IMR-90 (cell line): ENCODE measurements at regions not wholly inside any gene's neighbourhood (a gene's known extent, or its start where the extent isn't known, plus 50 kb on each side); places are given as distances from the start of the nearest gene placed in this dataset.
A peak's percentile ranks its signal among the peaks of the same experiment; 100 is the strongest.

Experiments used
- ATAC-seq: fragments of 200-7000 bp; cut with Tn5 transposase; 2 replicates; pipeline ENCODE4 v1.9.1; 2020; ENCODE audit warnings: low read depth, mild to moderate bottlenecking, moderate library complexity
- BruUV-seq: library from RNA; stranded (reverse); fragments of 400-500 nt; replicated peaks from 2 replicates; lab custom pipeline; 2021; lab: Mats Ljungman, UMichigan
- CTCF ChIA-PET: fragments of 300-600 bp; formaldehyde crosslinking; extraction: SDS; loops from one replicate; lab custom pipeline; 2021; ENCODE audit warnings: antibody characterized with exemption; lab: Yijun Ruan, JAX
- POLR2A ChIA-PET: fragments of 300-600 bp; sonication (Branson Sonifier 250); formaldehyde crosslinking; loops from one replicate; lab custom pipeline; 2022; ENCODE audit warnings: antibody characterized with exemption; ENCODE audit not compliant: unreplicated experiment; lab: Charles Lee
- DNase-seq: peaks from one replicate; pipeline ENCODE4 v3.0.0; 2013
- H2AFZ ChIP-seq: replicated peaks from 2 replicates; pipeline ENCODE3; 2013; ENCODE audit warnings: low read length, mild to moderate bottlenecking; ENCODE audit not compliant: poor library complexity
- H2AK5ac ChIP-seq: 2 replicates; pipeline ENCODE4 v1.6.1; 2013; ENCODE audit warnings: low read depth, low read length, inconsistent platforms
- H2AK9ac ChIP-seq: replicated peaks from 2 replicates; pipeline ENCODE3; 2013; ENCODE audit warnings: mild to moderate bottlenecking, low read depth, low read length, moderate library complexity; ENCODE audit not compliant: poor library complexity
- H2BK120ac ChIP-seq: 2 replicates; pipeline ENCODE4 v1.6.1; 2013; ENCODE audit warnings: low read depth, low read length, inconsistent platforms
- H2BK15ac ChIP-seq: 3 replicates; pipeline ENCODE4 v1.6.1; 2013; ENCODE audit warnings: low read depth, low read length, inconsistent platforms
- H2BK20ac ChIP-seq: 2 replicates; pipeline ENCODE4 v1.6.1; 2013; ENCODE audit warnings: low read depth, mild to moderate bottlenecking, inconsistent platforms, low read length, moderate library complexity
- H2BK5ac ChIP-seq: 2 replicates; pipeline ENCODE4 v1.6.1; 2013; ENCODE audit warnings: mild to moderate bottlenecking, low read depth, low read length, inconsistent platforms; ENCODE audit not compliant: poor library complexity, severe bottlenecking
- H3K14ac ChIP-seq: replicated peaks from 2 replicates; pipeline ENCODE4 v1.6.1; 2013; ENCODE audit warnings: low read depth, low read length, inconsistent platforms
- H3K18ac ChIP-seq: 2 replicates; pipeline ENCODE4 v1.6.1; 2013; ENCODE audit warnings: low read depth, low read length, control low read depth
- H3K23ac ChIP-seq: 2 replicates; pipeline ENCODE4 v1.6.1; 2013; ENCODE audit warnings: low read depth, low read length, inconsistent platforms
- H3K27ac ChIP-seq: 2 replicates; pipeline ENCODE4 v1.5.1; 2013; ENCODE audit warnings: mild to moderate bottlenecking, control low read depth, low read length; ENCODE audit not compliant: insufficient read depth
- H3K27me3 ChIP-seq: 2 replicates; pipeline ENCODE4 v1.6.1; 2013; ENCODE audit warnings: low read length; ENCODE audit not compliant: control insufficient read depth, insufficient read depth
- H3K36me3 ChIP-seq: 2 replicates; pipeline ENCODE4 v1.6.1; 2013; ENCODE audit warnings: low read length, mixed read lengths; ENCODE audit not compliant: control insufficient read depth, insufficient read depth
- H3K4ac ChIP-seq: 2 replicates; pipeline ENCODE4 v1.6.1; 2013; ENCODE audit warnings: low read depth, low read length, inconsistent platforms
- H3K4me1 ChIP-seq: 2 replicates; pipeline ENCODE4 v1.6.1; 2013; ENCODE audit warnings: low read length, mixed read lengths; ENCODE audit not compliant: control insufficient read depth, insufficient read depth
- H3K4me2 ChIP-seq: 2 replicates; pipeline ENCODE4 v1.6.1; 2013; ENCODE audit warnings: low read depth, mild to moderate bottlenecking, control low read depth, low read length, moderate library complexity
- H3K4me3 ChIP-seq: 2 replicates; pipeline ENCODE4 v1.5.1; 2013; ENCODE audit warnings: low read depth, mild to moderate bottlenecking, control low read depth, low read length, moderate library complexity; ENCODE audit not compliant: insufficient read depth
- H3K56ac ChIP-seq: 2 replicates; pipeline ENCODE4 v1.6.1; 2013; ENCODE audit warnings: low read length, inconsistent platforms; ENCODE audit not compliant: insufficient read depth; ENCODE audit errors: extremely low read depth
- H3K79me1 ChIP-seq, 2 experiments: 2 replicates each; pipeline ENCODE4 v1.6.1; 2013; ENCODE audit warnings: low read length in 2 of 2, inconsistent platforms in 1 of 2, low read depth in 1 of 2
- H3K9ac ChIP-seq: 2 replicates; pipeline ENCODE4 v1.6.1; 2013; ENCODE audit warnings: low read depth, low read length, control low read depth
- H3K9me1 ChIP-seq: 2 replicates; pipeline ENCODE4 v1.6.1; 2013; ENCODE audit warnings: low read length, inconsistent platforms; ENCODE audit not compliant: insufficient read depth
- H3K9me3 ChIP-seq: 2 replicates; pipeline ENCODE4 v1.6.1; 2013; ENCODE audit warnings: low read length; ENCODE audit not compliant: control insufficient read depth, insufficient read depth
- H4K20me1 ChIP-seq: 2 replicates; pipeline ENCODE4 v1.6.1; 2013; ENCODE audit warnings: low read length, inconsistent platforms; ENCODE audit not compliant: insufficient read depth
- H4K5ac ChIP-seq: 2 replicates; pipeline ENCODE4 v1.6.1; 2013; ENCODE audit warnings: mild to moderate bottlenecking, low read depth, low read length, control low read depth
- H4K8ac ChIP-seq, 2 experiments: 2 replicates each; pipeline ENCODE4 v1.6.1; 2013; ENCODE audit warnings: low read depth in 2 of 2, low read length in 2 of 2, control low read depth in 1 of 2, inconsistent platforms in 1 of 2
- H4K91ac ChIP-seq: 2 replicates; pipeline ENCODE4 v1.6.1; 2013; ENCODE audit warnings: low read depth, low read length, inconsistent platforms; ENCODE audit not compliant: insufficient read depth
- BHLHE40 ChIP-seq: fragments of 150-350 bp; IDR thresholded peaks from 2 replicates; pipeline ENCODE4 v1.6.1; 2016; ENCODE audit warnings: mild to moderate bottlenecking, low read depth, low read length
- CEBPB ChIP-seq: IDR thresholded peaks from 2 replicates; pipeline ENCODE4 v1.6.1; 2012; ENCODE audit warnings: low read depth, low read length, improper control_type of control experiment
- CHD1 ChIP-seq: IDR thresholded peaks from 2 replicates; pipeline ENCODE4 v1.6.1; 2012; ENCODE audit warnings: low read depth, low read length, improper control_type of control experiment
- FOS ChIP-seq: fragments of 150-350 bp; IDR thresholded peaks from 2 replicates; pipeline ENCODE4 v1.6.1; 2016; ENCODE audit warnings: low read depth, low read length
- MAZ ChIP-seq: IDR thresholded peaks from 2 replicates; pipeline ENCODE4 v1.6.1; 2012; ENCODE audit warnings: low read depth, mild to moderate bottlenecking, low read length, improper control_type of control experiment, moderate library complexity, borderline replicate concordance
- NFE2L2 ChIP-seq: fragments of 150-350 bp; IDR thresholded peaks from 2 replicates; pipeline ENCODE4 v1.6.1; 2016; ENCODE audit warnings: low read depth, mild to moderate bottlenecking, low read length
- POLR2A ChIP-seq: IDR thresholded peaks from 2 replicates; pipeline ENCODE4 v1.6.1; 2012; ENCODE audit warnings: mild to moderate bottlenecking, low read depth, low read length
- RAD21 ChIP-seq: IDR thresholded peaks from 2 replicates; pipeline ENCODE4 v1.6.1; 2012; ENCODE audit warnings: low read length, improper control_type of control experiment
- RFX5 ChIP-seq: IDR thresholded peaks from 2 replicates; pipeline ENCODE4 v1.8.0; 2012; ENCODE audit warnings: low read depth, mild to moderate bottlenecking, low read length, moderate library complexity
- WGBS, 2 experiments: methylation state at CpG; one replicate each; pipeline versions ENCODE4 v1.1.5 to v1.1.7; 2013; ENCODE audit warnings: missing lambda C conversion rate in 2 of 2; ENCODE audit not compliant: insufficient read length in 1 of 2; ENCODE audit errors: extremely low coverage in 2 of 2; 5-methylcytosine and 5-hydroxymethylcytosine counted together
- dilution Hi-C: fragments of 300-500 bp; cut with HindIII; formaldehyde crosslinking; loops from one replicate; pipeline ENCODE4 v1.14.3; 2018; ENCODE audit warnings: low sequenced_read_pairs; ENCODE audit not compliant: unreplicated experiment
- in situ Hi-C: fragments of 300-500 bp; cut with MboI; formaldehyde crosslinking; loops from 3 replicates; pipeline ENCODE4 v1.14.3; 2019; ENCODE audit warnings: low sequenced_read_pairs, inconsistent platforms, mixed read lengths
- intact Hi-C: fragments of 100-400 bp; cut with micrococcal nuclease; formaldehyde crosslinking; loops from 2 replicates; pipeline ENCODE4 v1.10.0; 2022
- TF ChIP-seq, protein P1 (sequence below): conservative IDR thresholded peaks from 2 replicates; pipeline ENCODE4 v1.5.1; 2012; ENCODE audit warnings: mild to moderate bottlenecking, low read depth, low read length, improper control_type of control experiment
- TF ChIP-seq, protein P2 (sequence below): fragments of 150-350 bp; IDR thresholded peaks from 2 replicates; pipeline ENCODE4 v1.6.1; 2016; ENCODE audit warnings: low read depth, mild to moderate bottlenecking, low read length, moderate library complexity, borderline replicate concordance
- TF ChIP-seq, protein P3 (sequence below): fragments of 150-350 bp; IDR thresholded peaks from 2 replicates; pipeline ENCODE4 v1.6.1; 2017; ENCODE audit warnings: mild to moderate bottlenecking, antibody characterized with exemption, low read length, low read depth

DNA sequence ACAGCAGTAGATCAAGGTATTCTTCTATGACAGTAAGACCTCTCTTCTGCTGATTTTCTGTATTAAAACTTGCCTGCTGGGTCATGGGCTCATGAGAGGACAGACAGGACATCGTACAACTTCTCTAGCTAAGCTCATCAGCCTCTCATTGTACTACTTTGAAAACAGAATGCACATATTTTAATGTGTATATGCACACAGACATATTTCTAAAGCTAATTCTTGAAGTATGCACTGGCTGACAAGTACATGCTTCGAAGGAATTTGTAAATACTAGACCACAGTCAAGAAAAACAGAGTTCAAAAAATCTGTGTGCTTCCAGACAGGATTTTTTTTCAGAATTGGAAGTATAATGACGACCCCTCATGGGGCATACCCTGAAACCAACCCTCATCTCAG, 81.7 kb upstream of the CD83 start:
- Histone ChIP-seq H3K4me1 (peaks cover 18% of the 10 kb centered on the region), H2AK9ac (peak overlapping the region; percentile 79), H3K9ac (no peak overlapping the region), H2BK120ac (peak overlapping the region; percentile 100), H3K56ac (peak overlapping the region; percentile 78), H3K9me3 (peaks cover 2% of the 10 kb centered on the region; the same call in 1 of the 2 replicates), H3K36me3 (no peaks in the 10 kb centered on the region), H3K4ac (peak overlapping the region; percentile 100), H3K9me1 (peaks cover 17% of the 10 kb centered on the region), H4K91ac (peak overlapping the region; percentile 100), H2AK5ac (peak overlapping the region; percentile 100), H3K27me3 (no peaks in the 10 kb centered on the region), H3K14ac (peak overlapping the region; percentile 97), H2BK15ac (peak overlapping the region; percentile 100), H4K8ac (peak overlapping the region; percentile 93 to 99), H3K4me3 (no peak overlapping the region), H3K4me2 (peak overlapping the region; percentile 8; the same call in 1 of the 2 replicates), H3K23ac (peak overlapping the region; percentile 97), H3K18ac (peak overlapping the region; percentile 90), H3K27ac (peak overlapping the region; percentile 100), H3K79me1 (no peaks in the 10 kb centered on the region), H2AFZ (peak overlapping the region; percentile 65), H4K20me1 (no peaks in the 10 kb centered on the region), H2BK20ac (peak overlapping the region; percentile 95), H2BK5ac (peak overlapping the region; percentile 94), H4K5ac (peak overlapping the region; percentile 100)
- in situ Hi-C loops = no loop called here
- POLR2A ChIA-PET = interaction anchor here (0.6 kb wide), 1 partner anchor 111 kb away, joined by 8 read pairs; the partner anchor contains the start of gene RNF182
- DNase-seq (peak; percentile 28), ATAC-seq (peak; percentile 55)
- BruUV-seq = no TSS peak
- no CpG with 5 or more reads among the region's 3 CpGs for WGBS, 2 experiments
- dilution Hi-C loops = no loop called here
- no peak for TF ChIP-seq RAD21
- TF ChIP-seq, protein P1, sequence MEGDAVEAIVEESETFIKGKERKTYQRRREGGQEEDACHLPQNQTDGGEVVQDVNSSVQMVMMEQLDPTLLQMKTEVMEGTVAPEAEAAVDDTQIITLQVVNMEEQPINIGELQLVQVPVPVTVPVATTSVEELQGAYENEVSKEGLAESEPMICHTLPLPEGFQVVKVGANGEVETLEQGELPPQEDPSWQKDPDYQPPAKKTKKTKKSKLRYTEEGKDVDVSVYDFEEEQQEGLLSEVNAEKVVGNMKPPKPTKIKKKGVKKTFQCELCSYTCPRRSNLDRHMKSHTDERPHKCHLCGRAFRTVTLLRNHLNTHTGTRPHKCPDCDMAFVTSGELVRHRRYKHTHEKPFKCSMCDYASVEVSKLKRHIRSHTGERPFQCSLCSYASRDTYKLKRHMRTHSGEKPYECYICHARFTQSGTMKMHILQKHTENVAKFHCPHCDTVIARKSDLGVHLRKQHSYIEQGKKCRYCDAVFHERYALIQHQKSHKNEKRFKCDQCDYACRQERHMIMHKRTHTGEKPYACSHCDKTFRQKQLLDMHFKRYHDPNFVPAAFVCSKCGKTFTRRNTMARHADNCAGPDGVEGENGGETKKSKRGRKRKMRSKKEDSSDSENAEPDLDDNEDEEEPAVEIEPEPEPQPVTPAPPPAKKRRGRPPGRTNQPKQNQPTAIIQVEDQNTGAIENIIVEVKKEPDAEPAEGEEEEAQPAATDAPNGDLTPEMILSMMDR = no peak
- TF ChIP-seq, protein P2, sequence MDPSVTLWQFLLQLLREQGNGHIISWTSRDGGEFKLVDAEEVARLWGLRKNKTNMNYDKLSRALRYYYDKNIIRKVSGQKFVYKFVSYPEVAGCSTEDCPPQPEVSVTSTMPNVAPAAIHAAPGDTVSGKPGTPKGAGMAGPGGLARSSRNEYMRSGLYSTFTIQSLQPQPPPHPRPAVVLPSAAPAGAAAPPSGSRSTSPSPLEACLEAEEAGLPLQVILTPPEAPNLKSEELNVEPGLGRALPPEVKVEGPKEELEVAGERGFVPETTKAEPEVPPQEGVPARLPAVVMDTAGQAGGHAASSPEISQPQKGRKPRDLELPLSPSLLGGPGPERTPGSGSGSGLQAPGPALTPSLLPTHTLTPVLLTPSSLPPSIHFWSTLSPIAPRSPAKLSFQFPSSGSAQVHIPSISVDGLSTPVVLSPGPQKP = no peak
- no peak for TF ChIP-seq BHLHE40
- no peak for TF ChIP-seq POLR2A
- TF ChIP-seq NFE2L2 = no peak
- no peak for TF ChIP-seq MAZ
- no peak for TF ChIP-seq CEBPB
- no peak for TF ChIP-seq FOS
- TF ChIP-seq, protein P3, sequence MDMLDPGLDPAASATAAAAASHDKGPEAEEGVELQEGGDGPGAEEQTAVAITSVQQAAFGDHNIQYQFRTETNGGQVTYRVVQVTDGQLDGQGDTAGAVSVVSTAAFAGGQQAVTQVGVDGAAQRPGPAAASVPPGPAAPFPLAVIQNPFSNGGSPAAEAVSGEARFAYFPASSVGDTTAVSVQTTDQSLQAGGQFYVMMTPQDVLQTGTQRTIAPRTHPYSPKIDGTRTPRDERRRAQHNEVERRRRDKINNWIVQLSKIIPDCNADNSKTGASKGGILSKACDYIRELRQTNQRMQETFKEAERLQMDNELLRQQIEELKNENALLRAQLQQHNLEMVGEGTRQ = no peak
- no peak for TF ChIP-seq RFX5
- TF ChIP-seq CHD1 = no peak
- CTCF ChIA-PET = interaction anchor here (1.1 to 2.7 kb wide), 3 partner anchors 11 to 127 kb away, joined by 5 to 9 read pairs (median 6); no protein-coding TSS in a partner anchor
- intact Hi-C loops = loop anchor here (5.0 kb wide), 1 partner anchor 114 kb away; the partner anchor contains the start of gene RNF182
